ENCODE measurements at regions not wholly inside any gene's neighbourhood (a gene's known extent, or its start where the extent isn't known, plus 50 kb on each side); places are given as distances from the start of the nearest gene placed in this dataset.

DNA sequence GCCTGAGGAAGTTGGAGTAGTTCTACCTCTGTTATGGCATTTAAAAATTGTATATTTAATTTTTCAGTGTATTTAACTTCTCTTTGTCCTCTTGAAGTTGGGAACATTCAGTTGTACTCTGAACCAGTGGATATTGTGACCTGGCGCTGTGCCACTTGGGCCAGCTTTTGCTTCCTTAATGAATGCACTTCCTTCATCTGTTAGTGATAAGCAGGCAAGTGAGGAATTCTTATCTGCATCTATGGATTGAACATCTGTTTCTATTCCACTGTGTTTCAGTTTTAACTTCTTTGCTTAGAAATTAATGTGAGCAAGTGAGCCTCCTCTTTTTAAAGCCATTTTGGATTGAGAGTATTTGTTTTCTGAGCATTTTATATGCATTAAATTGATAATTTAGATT is 128.3 kb downstream of the UCHL1 start:
- TF ChIP-seq POLR2A (IDR thresholded peaks at IDR 0.05) (no peak), POLR2AphosphoS5 (IDR thresholded peaks at IDR 0.05; ENCODE audit: insufficient read depth in 1 of 2, low read depth in 1 of 2) (peak in 1 of 2 donors; percentile 37)
- TF ChIP-seq, protein P1, sequence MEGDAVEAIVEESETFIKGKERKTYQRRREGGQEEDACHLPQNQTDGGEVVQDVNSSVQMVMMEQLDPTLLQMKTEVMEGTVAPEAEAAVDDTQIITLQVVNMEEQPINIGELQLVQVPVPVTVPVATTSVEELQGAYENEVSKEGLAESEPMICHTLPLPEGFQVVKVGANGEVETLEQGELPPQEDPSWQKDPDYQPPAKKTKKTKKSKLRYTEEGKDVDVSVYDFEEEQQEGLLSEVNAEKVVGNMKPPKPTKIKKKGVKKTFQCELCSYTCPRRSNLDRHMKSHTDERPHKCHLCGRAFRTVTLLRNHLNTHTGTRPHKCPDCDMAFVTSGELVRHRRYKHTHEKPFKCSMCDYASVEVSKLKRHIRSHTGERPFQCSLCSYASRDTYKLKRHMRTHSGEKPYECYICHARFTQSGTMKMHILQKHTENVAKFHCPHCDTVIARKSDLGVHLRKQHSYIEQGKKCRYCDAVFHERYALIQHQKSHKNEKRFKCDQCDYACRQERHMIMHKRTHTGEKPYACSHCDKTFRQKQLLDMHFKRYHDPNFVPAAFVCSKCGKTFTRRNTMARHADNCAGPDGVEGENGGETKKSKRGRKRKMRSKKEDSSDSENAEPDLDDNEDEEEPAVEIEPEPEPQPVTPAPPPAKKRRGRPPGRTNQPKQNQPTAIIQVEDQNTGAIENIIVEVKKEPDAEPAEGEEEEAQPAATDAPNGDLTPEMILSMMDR (IDR thresholded peaks at IDR 0.05) = no peak

Measured in vagina (tissue), 2 donors.